A549 (cell line): ENCODE measurements at regions not wholly inside any gene's neighbourhood (a gene's known extent, or its start where the extent isn't known, plus 50 kb on each side); places are given as distances from the start of the nearest gene placed in this dataset.

Experiments
- ESRRA ChIP-seq: fragments of 150-350 bp; IDR thresholded peaks from 2 replicates; pipeline ENCODE4 v1.6.1; 2014; ENCODE audit warnings: mild to moderate bottlenecking, low read length, borderline replicate concordance
- HDAC2 ChIP-seq: fragments of 200-600 bp; sonication (generic); IDR thresholded peaks from 2 replicates; pipeline ENCODE4 v1.6.1; 2016
- MYC ChIP-seq: IDR thresholded peaks from 2 replicates; pipeline ENCODE4 v1.6.1; 2012; ENCODE audit warnings: mild to moderate bottlenecking, inconsistent platforms, low read length, improper control_type of control experiment, borderline replicate concordance
- POLR2A ChIP-seq: IDR thresholded peaks from 2 replicates; pipeline ENCODE4 v1.6.1; 2012; ENCODE audit warnings: mild to moderate bottlenecking, low read length
- RAD21 ChIP-seq, 2 experiments: fragments of >200 bp in 1 of 2; sonication (Bioruptor Twin) in 1 of 2; formaldehyde crosslinking in 1 of 2; IDR thresholded peaks in 1 of 2; conservative IDR thresholded peaks in 1 of 2; 2 replicates in 1 of 2; 3 replicates in 1 of 2; pipeline ENCODE4 v1.6.1; 2012 to 2018; ENCODE audit warnings: inconsistent platforms in 1 of 2
- RARB ChIP-seq: fragments of 250-450 bp; sonication (Bioruptor Pico); IDR thresholded peaks from 2 replicates; pipeline ENCODE4 v1.8.0; 2021; ENCODE audit warnings: mild to moderate bottlenecking, moderate library complexity
- RCOR1 ChIP-seq: fragments of 150-350 bp; IDR thresholded peaks from 2 replicates; pipeline ENCODE4 v1.6.1; 2014; ENCODE audit warnings: antibody characterized with exemption, low read length, low read depth
- SMC3 ChIP-seq: fragments of >200 bp; sonication (Bioruptor Twin); formaldehyde crosslinking; IDR thresholded peaks from 3 replicates; pipeline ENCODE4 v1.6.1; 2018; ENCODE audit warnings: inconsistent platforms
- TF ChIP-seq, protein P1 (sequence below): fragments of >200 bp; sonication (Bioruptor Twin); formaldehyde crosslinking; IDR thresholded peaks from 3 replicates; pipeline ENCODE4 v1.6.1; 2016
- TF ChIP-seq, protein P2 (sequence below): fragments of >200 bp; sonication (Bioruptor Twin); formaldehyde crosslinking; IDR thresholded peaks from 3 replicates; pipeline ENCODE4 v1.5.1; 2016
- TF ChIP-seq, protein P3 (sequence below): fragments of >200 bp; sonication (Bioruptor Twin); formaldehyde crosslinking; IDR thresholded peaks from 2 replicates; pipeline ENCODE4 v1.6.1; 2016

DNA sequence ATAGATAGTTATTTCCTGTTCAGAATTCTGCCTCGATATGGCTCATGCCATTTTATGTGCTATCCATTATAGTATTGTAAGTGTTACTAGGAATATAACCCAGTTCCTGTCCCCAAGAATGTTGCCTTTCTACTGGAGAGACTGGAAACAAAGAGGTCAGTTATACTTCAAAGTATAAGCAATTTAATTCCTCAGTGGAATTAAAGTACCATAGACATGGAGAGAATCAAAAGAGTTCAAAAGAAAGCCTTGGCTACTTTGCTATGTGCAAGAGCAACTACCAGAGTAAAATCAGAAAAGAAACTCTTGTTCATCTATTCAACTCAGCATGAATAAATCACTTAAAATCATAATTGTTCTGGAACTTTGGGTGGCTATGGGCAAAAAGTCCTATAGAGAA is 173.2 kb upstream of the EEA1 start:
- TF ChIP-seq POLR2A (no peak), ESRRA (no peak), RARB (no peak), SMC3 (no peak), RAD21 (conservative IDR thresholded peaks at IDR 0.05 in 1 of 2, IDR thresholded peaks at IDR 0.05 in 1 of 2) (no peak), HDAC2 (no peak), MYC (no peak), RCOR1 (no peak)
- TF ChIP-seq, protein P1, sequence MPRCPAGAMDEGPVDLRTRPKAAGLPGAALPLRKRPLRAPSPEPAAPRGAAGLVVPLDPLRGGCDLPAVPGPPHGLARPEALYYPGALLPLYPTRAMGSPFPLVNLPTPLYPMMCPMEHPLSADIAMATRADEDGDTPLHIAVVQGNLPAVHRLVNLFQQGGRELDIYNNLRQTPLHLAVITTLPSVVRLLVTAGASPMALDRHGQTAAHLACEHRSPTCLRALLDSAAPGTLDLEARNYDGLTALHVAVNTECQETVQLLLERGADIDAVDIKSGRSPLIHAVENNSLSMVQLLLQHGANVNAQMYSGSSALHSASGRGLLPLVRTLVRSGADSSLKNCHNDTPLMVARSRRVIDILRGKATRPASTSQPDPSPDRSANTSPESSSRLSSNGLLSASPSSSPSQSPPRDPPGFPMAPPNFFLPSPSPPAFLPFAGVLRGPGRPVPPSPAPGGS, result no peak
- TF ChIP-seq, protein P2, sequence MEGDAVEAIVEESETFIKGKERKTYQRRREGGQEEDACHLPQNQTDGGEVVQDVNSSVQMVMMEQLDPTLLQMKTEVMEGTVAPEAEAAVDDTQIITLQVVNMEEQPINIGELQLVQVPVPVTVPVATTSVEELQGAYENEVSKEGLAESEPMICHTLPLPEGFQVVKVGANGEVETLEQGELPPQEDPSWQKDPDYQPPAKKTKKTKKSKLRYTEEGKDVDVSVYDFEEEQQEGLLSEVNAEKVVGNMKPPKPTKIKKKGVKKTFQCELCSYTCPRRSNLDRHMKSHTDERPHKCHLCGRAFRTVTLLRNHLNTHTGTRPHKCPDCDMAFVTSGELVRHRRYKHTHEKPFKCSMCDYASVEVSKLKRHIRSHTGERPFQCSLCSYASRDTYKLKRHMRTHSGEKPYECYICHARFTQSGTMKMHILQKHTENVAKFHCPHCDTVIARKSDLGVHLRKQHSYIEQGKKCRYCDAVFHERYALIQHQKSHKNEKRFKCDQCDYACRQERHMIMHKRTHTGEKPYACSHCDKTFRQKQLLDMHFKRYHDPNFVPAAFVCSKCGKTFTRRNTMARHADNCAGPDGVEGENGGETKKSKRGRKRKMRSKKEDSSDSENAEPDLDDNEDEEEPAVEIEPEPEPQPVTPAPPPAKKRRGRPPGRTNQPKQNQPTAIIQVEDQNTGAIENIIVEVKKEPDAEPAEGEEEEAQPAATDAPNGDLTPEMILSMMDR, result no peak
- TF ChIP-seq, protein P3, sequence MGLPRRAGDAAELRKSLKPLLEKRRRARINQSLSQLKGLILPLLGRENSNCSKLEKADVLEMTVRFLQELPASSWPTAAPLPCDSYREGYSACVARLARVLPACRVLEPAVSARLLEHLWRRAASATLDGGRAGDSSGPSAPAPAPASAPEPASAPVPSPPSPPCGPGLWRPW, result no peak
